Naive thymus-derived CD4-positive, alpha-beta T cell (primary cell): ENCODE measurements at regions not wholly inside any gene's neighbourhood (a gene's known extent, or its start where the extent isn't known, plus 50 kb on each side); places are given as distances from the start of the nearest gene placed in this dataset.

ENCODE experiments used
- ATAC-seq: fragments of 150-1000 bp; cut with Tn5 transposase; 2 replicates; pipeline ENCODE4 v1.10.0; 2021; ENCODE audit warnings: mild to moderate bottlenecking, moderate library complexity
- CTCF ChIA-PET: fragments of 350-600 bp; sonication (Branson Sonifier 250); formaldehyde crosslinking; loops from one replicate; lab custom pipeline; 2021; ENCODE audit warnings: antibody characterized with exemption; lab: Charles Lee
- POLR2A ChIA-PET: fragments of 350-600 bp; sonication (Branson Sonifier 250); formaldehyde crosslinking; loops from one replicate; lab custom pipeline; 2021; ENCODE audit warnings: antibody characterized with exemption, inconsistent platforms; lab: Charles Lee
- DNase-seq, 9 donors: peaks; one replicate each; pipeline versions ENCODE4 v3.0.0 to v3.0.0-alpha.2; 2020 to 2022; ENCODE audit warnings: mixed read lengths in 1 of 9
- H3K27ac ChIP-seq: one replicate; pipeline ENCODE4 v1.7.0; 2013; ENCODE audit warnings: mild to moderate bottlenecking, low read depth, low read length, moderate library complexity
- H3K27me3 ChIP-seq, 2 donors: one replicate each; pipeline ENCODE4 v1.7.0; 2013; ENCODE audit warnings: low read length in 2 of 2, mild to moderate bottlenecking in 2 of 2, moderate library complexity in 2 of 2; ENCODE audit not compliant: control insufficient read depth in 2 of 2, insufficient read depth in 2 of 2
- H3K36me3 ChIP-seq, 3 experiments: 1 replicate in 2 of 3; 2 replicates in 1 of 3; pipeline ENCODE4 v1.7.0; 2013; ENCODE audit warnings: low read length in 3 of 3, mild to moderate bottlenecking in 3 of 3, moderate library complexity in 1 of 3; ENCODE audit not compliant: insufficient read depth in 3 of 3, control insufficient read depth in 2 of 3
- H3K4me1 ChIP-seq, 2 donors: one replicate each; pipeline ENCODE4 v1.7.0; 2013; ENCODE audit warnings: low read length in 2 of 2, mild to moderate bottlenecking in 2 of 2, moderate library complexity in 1 of 2; ENCODE audit not compliant: control insufficient read depth in 2 of 2, insufficient read depth in 2 of 2
- H3K4me3 ChIP-seq: 2 replicates; pipeline ENCODE4 v1.7.0; 2013; ENCODE audit warnings: mild to moderate bottlenecking, low read length
- H3K9me3 ChIP-seq, 3 experiments: 1 replicate in 2 of 3; 2 replicates in 1 of 3; pipeline ENCODE4 v1.7.0; 2013; ENCODE audit warnings: low read length in 3 of 3; ENCODE audit not compliant: control insufficient read depth in 2 of 3
- H3K27ac Mint-ChIP-seq, 9 donors: one replicate each; pipeline ENCODE4 v1.8.0; 2020 to 2022; ENCODE audit warnings: mixed read lengths in 9 of 9, mild to moderate bottlenecking in 8 of 9, moderate library complexity in 5 of 9, inconsistent platforms in 2 of 9
- H3K27me3 Mint-ChIP-seq, 5 donors: one replicate each; pipeline ENCODE4 v1.8.0; 2021 to 2022; ENCODE audit warnings: mixed read lengths in 5 of 5, mild to moderate bottlenecking in 1 of 5
- H3K36me3 Mint-ChIP-seq, 5 donors: one replicate each; pipeline ENCODE4 v1.8.0; 2020 to 2022; ENCODE audit warnings: mixed read lengths in 5 of 5, mild to moderate bottlenecking in 3 of 5, inconsistent platforms in 1 of 5
- H3K4me1 Mint-ChIP-seq, 7 donors: one replicate each; pipeline ENCODE4 v1.8.0; 2020 to 2022; ENCODE audit warnings: mixed read lengths in 7 of 7, mild to moderate bottlenecking in 3 of 7, inconsistent platforms in 1 of 7
- H3K4me3 Mint-ChIP-seq, 10 donors: one replicate each; pipeline ENCODE4 v1.8.0; 2020 to 2022; ENCODE audit warnings: mild to moderate bottlenecking in 10 of 10, mixed read lengths in 10 of 10, moderate library complexity in 6 of 10, inconsistent platforms in 2 of 10
- H3K9me3 Mint-ChIP-seq, 11 donors: one replicate each; pipeline ENCODE4 v1.8.0; 2020 to 2022; ENCODE audit warnings: mixed read lengths in 11 of 11, mild to moderate bottlenecking in 4 of 11, inconsistent platforms in 1 of 11, moderate library complexity in 1 of 11
- intact Hi-C, 2 donors: fragments of 100-400 bp; cut with micrococcal nuclease; formaldehyde crosslinking; loops; one replicate each; pipeline ENCODE4 v1.15.1; 2023

- Mint-ChIP-seq H3K4me1 (peaks cover 0 to 6% (median 0%) of the 10 kb centered on the region in 7 donors), H3K27ac (peak overlapping the region in 1 of 9 donors; percentile 68), H3K4me3 (no peak overlapping the region), H3K36me3 (peaks cover 0 to 4% (median 0%) of the 10 kb centered on the region in 5 donors), H3K27me3 (peaks cover 0 to 32% (median 12%) of the 10 kb centered on the region in 5 donors), H3K9me3 (peaks cover 3 to 12% (median 7%) of the 10 kb centered on the region in 11 donors)
- DNase-seq (no peak), ATAC-seq (no peak)
- Histone ChIP-seq H3K4me3 (no peak overlapping the region), H3K9me3 (no peaks in the 10 kb centered on the region), H3K4me1 (no peaks in the 10 kb centered on the region), H3K27ac (no peak overlapping the region), H3K36me3 (no peaks in the 10 kb centered on the region), H3K27me3 (no peaks in the 10 kb centered on the region)
- CTCF ChIA-PET, result no interaction called here
- POLR2A ChIA-PET, result no interaction called here
- intact Hi-C loops, result no loop called here
These were observed 126.2 kb downstream of the WSCD1 start for GRCh38 chr17:6196355-6196754.

- peaks cover 0 to 12% (median 7%) of the 10 kb centered on the region in 11 donors for H3K9me3 Mint-ChIP-seq
- Histone ChIP-seq H3K4me3 (no peak overlapping the region), H3K36me3 (no peaks in the 10 kb centered on the region), H3K27me3 (no peaks in the 10 kb centered on the region), H3K9me3 (no peaks in the 10 kb centered on the region), H3K4me1 (no peaks in the 10 kb centered on the region), H3K27ac (no peak overlapping the region)
- H3K27ac Mint-ChIP-seq, result no peak overlapping the region
- ATAC-seq (no peak), DNase-seq (no peak)
- H3K27me3 Mint-ChIP-seq, result peaks cover 0 to 29% (median 12%) of the 10 kb centered on the region in 5 donors
- peaks cover 0 to 6% (median 0%) of the 10 kb centered on the region in 7 donors for H3K4me1 Mint-ChIP-seq
- ChIA-PET POLR2A (no interaction called here), CTCF (no interaction called here)
- H3K36me3 Mint-ChIP-seq, result peaks cover 0 to 4% (median 0%) of the 10 kb centered on the region in 5 donors
- no peak overlapping the region for H3K4me3 Mint-ChIP-seq
- intact Hi-C loops, result no loop called here
These were observed 124.9 kb downstream of the WSCD1 start for GRCh38 chr17:6195123-6195522.

GRCh38 chr17:6191405-6192324 lies 121.5 kb downstream of the WSCD1 start:
- peaks cover 0 to 10% (median 6%) of the 10 kb centered on the region in 11 donors for H3K9me3 Mint-ChIP-seq
- H3K4me3 Mint-ChIP-seq, result no peak overlapping the region
- peaks cover 0 to 29% (median 18%) of the 10 kb centered on the region in 5 donors for H3K27me3 Mint-ChIP-seq
- intact Hi-C loops, result no loop called here
- Histone ChIP-seq H3K4me3 (no peak overlapping the region), H3K4me1 (no peaks in the 10 kb centered on the region), H3K27ac (no peak overlapping the region), H3K27me3 (no peaks in the 10 kb centered on the region), H3K9me3 (no peaks in the 10 kb centered on the region), H3K36me3 (no peaks in the 10 kb centered on the region)
- no peak overlapping the region for H3K27ac Mint-ChIP-seq
- peaks cover 0 to 6% (median 0%) of the 10 kb centered on the region in 7 donors for H3K4me1 Mint-ChIP-seq
- DNase-seq, result no peak
- CTCF ChIA-PET, result no interaction called here
- POLR2A ChIA-PET, result no interaction called here
- peaks cover 0 to 4% (median 0%) of the 10 kb centered on the region in 5 donors for H3K36me3 Mint-ChIP-seq
- ATAC-seq, result no peak

DNA sequence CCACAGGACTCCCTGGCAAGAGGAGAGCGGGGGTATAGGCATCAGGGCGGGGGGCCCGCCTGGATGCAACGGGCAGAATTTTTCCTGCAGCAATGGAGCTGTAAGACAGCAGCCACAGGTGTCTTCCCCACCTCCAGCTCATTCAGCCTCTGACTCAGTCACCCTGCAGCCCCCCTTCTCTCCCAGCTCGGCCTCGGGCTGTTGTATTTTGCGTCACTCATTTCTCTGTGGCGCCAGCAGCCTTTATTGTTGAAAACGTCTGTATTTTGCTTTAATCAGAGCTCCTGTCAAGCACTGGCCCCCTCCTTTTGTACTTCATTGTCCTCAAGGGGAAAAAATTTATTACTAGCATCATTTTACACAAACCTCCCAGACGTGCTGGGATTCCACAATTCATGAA lies 117.7 kb downstream of the WSCD1 start:
- no peak for DNase-seq
- CTCF ChIA-PET, result no interaction called here

GRCh38 chr17:6186998-6187397 lies 116.8 kb downstream of the WSCD1 start:
- POLR2A ChIA-PET, result no interaction called here

More for the DNA sequence above, 117.7 kb downstream of the WSCD1 start:
- H3K4me1 ChIP-seq, result no peaks in the 10 kb centered on the region
- Mint-ChIP-seq H3K36me3 (no peaks in the 10 kb centered on the region), H3K4me3 (no peak overlapping the region), H3K9me3 (peaks cover 0 to 3% (median 0%) of the 10 kb centered on the region in 11 donors), H3K27ac (no peak overlapping the region), H3K4me1 (no peaks in the 10 kb centered on the region), H3K27me3 (peaks cover 0 to 32% (median 24%) of the 10 kb centered on the region in 5 donors)
- H3K36me3 ChIP-seq, result no peaks in the 10 kb centered on the region
- no peaks in the 10 kb centered on the region for H3K9me3 ChIP-seq
- POLR2A ChIA-PET, result no interaction called here
- H3K4me3 ChIP-seq, result no peak overlapping the region
- no peaks in the 10 kb centered on the region for H3K27me3 ChIP-seq
- H3K27ac ChIP-seq, result no peak overlapping the region
- no peak for ATAC-seq
- intact Hi-C loops, result no loop called here

GRCh38 chr17:6184508-6184907 lies 114.3 kb downstream of the WSCD1 start:
- no peak for ATAC-seq
- CTCF ChIA-PET, result no interaction called here

More at GRCh38 chr17:6186998-6187397, 116.8 kb downstream of the WSCD1 start:
- no peak overlapping the region for H3K27ac Mint-ChIP-seq
- ATAC-seq (no peak), DNase-seq (no peak)
- H3K4me3 Mint-ChIP-seq, result no peak overlapping the region
- no peaks in the 10 kb centered on the region for H3K4me1 Mint-ChIP-seq
- H3K36me3 Mint-ChIP-seq, result no peaks in the 10 kb centered on the region
- Histone ChIP-seq H3K27ac (no peak overlapping the region), H3K4me1 (no peaks in the 10 kb centered on the region), H3K4me3 (no peak overlapping the region), H3K9me3 (no peaks in the 10 kb centered on the region), H3K36me3 (no peaks in the 10 kb centered on the region), H3K27me3 (no peaks in the 10 kb centered on the region)
- peaks cover 0 to 34% (median 29%) of the 10 kb centered on the region in 5 donors for H3K27me3 Mint-ChIP-seq
- intact Hi-C loops, result no loop called here
- CTCF ChIA-PET, result no interaction called here
- peaks cover 0 to 5% (median 0%) of the 10 kb centered on the region in 11 donors for H3K9me3 Mint-ChIP-seq

More at GRCh38 chr17:6184508-6184907, 114.3 kb downstream of the WSCD1 start:
- Mint-ChIP-seq H3K27ac (no peak overlapping the region), H3K27me3 (peaks cover 0 to 33% (median 19%) of the 10 kb centered on the region in 5 donors), H3K9me3 (peaks cover 0 to 10% (median 0%) of the 10 kb centered on the region in 11 donors), H3K4me1 (no peaks in the 10 kb centered on the region), H3K4me3 (no peak overlapping the region), H3K36me3 (no peaks in the 10 kb centered on the region)
- Histone ChIP-seq H3K27me3 (no peaks in the 10 kb centered on the region), H3K36me3 (no peaks in the 10 kb centered on the region), H3K4me1 (no peaks in the 10 kb centered on the region), H3K4me3 (no peak overlapping the region), H3K9me3 (no peaks in the 10 kb centered on the region), H3K27ac (no peak overlapping the region)
- POLR2A ChIA-PET, result no interaction called here
- intact Hi-C loops, result no loop called here
- DNase-seq, result no peak
